Small intestine (tissue), 7 donors: ENCODE measurements at regions not wholly inside any gene's neighbourhood (a gene's known extent, or its start where the extent isn't known, plus 50 kb on each side); places are given as distances from the start of the nearest gene placed in this dataset.
"Not testable (repeated sequence)": the region's sequence is repeated elsewhere in the genome, so short reads cannot be mapped to it uniquely, and the experiment has no call there.

Experiments used
- DNase-seq, 2 donors: peaks; one replicate each; pipeline versions ENCODE4 v3.0.0 to v3.0.0-alpha.2; 2013
- FAIRE-seq: peaks from 2 replicates; lab custom pipeline; 2012; peaks lifted over from hg19 to GRCh38; lab: Jason Lieb, UNC
- H3K27ac ChIP-seq, 3 donors: one replicate each; pipeline ENCODE4 v1.5.1; 2013; ENCODE audit warnings: low read length in 2 of 3, mild to moderate bottlenecking in 2 of 3, control low read depth in 1 of 3, inconsistent platforms in 1 of 3, low read depth in 1 of 3, moderate library complexity in 1 of 3
- H3K27me3 ChIP-seq, 3 donors: one replicate each; pipeline ENCODE4 v1.6.1; 2013; ENCODE audit warnings: low read length in 3 of 3, inconsistent platforms in 1 of 3; ENCODE audit not compliant: control insufficient read depth in 3 of 3, insufficient read depth in 3 of 3
- H3K36me3 ChIP-seq, 3 donors: one replicate each; pipeline ENCODE4 v1.6.1; 2013; ENCODE audit warnings: low read length in 3 of 3, inconsistent platforms in 1 of 3, low read depth in 1 of 3, mild to moderate bottlenecking in 1 of 3, moderate library complexity in 1 of 3; ENCODE audit not compliant: control insufficient read depth in 3 of 3, insufficient read depth in 2 of 3
- H3K4me1 ChIP-seq, 3 donors: one replicate each; pipeline ENCODE4 v1.6.1; 2013; ENCODE audit warnings: low read length in 2 of 3, inconsistent platforms in 1 of 3, low read depth in 1 of 3, mild to moderate bottlenecking in 1 of 3, moderate library complexity in 1 of 3; ENCODE audit not compliant: control insufficient read depth in 3 of 3, insufficient read depth in 2 of 3
- H3K4me3 ChIP-seq, 3 donors: one replicate each; pipeline ENCODE4 v1.5.1; 2013; ENCODE audit warnings: low read length in 3 of 3, control low read depth in 1 of 3, inconsistent platforms in 1 of 3, low read depth in 1 of 3, mild to moderate bottlenecking in 1 of 3, moderate library complexity in 1 of 3
- H3K9me3 ChIP-seq, 2 donors: one replicate each; pipeline ENCODE4 v1.6.1; 2013; ENCODE audit warnings: low read depth in 1 of 2, low read length in 1 of 2; ENCODE audit not compliant: control insufficient read depth in 2 of 2, insufficient read depth in 1 of 2
- WGBS, 3 donors: extraction: QIAGEN DNeasy Blood & Tissue Kit; methylation state at CpG; one replicate each; pipeline ENCODE4 v1.1.7; 2013; 5-methylcytosine and 5-hydroxymethylcytosine counted together
- donor health status: healthy with polysubstance abuse.
- donor health status: control.
- donor health status: control.
- donor health status: Bipolar disorder and iron deficiency.
- donor health status: healthy.

DNA sequence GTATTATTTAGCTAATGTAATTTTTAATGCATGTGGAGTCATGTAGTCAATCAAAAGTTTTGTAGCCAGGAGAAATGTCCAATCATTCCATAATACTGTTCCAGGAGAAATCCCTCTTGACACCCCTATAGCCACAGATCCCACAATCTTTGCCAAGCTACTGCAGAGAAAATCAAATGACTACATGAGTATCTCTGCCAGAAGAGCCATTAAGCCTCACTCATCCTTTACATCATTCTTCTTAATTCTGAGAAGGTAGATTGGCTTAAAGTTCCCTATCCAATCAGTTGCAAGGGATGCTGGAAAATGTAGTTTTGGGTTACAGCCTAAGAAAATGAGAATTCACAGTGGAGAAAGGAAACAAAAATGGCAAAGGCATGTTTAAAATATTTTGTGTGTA is 502.1 kb downstream of the ZBBX start:
- Histone ChIP-seq H3K27me3 (no peaks in the 10 kb centered on the region), H3K36me3 (no peaks in the 10 kb centered on the region), H3K4me1 (no peaks in the 10 kb centered on the region), H3K9me3 (peaks cover 0 to 4% of the 10 kb centered on the region in 2 donors), H3K4me3 (no peak overlapping the region), H3K27ac (no peak overlapping the region)
- FAIRE-seq (no peak), DNase-seq (no peak)

DNA sequence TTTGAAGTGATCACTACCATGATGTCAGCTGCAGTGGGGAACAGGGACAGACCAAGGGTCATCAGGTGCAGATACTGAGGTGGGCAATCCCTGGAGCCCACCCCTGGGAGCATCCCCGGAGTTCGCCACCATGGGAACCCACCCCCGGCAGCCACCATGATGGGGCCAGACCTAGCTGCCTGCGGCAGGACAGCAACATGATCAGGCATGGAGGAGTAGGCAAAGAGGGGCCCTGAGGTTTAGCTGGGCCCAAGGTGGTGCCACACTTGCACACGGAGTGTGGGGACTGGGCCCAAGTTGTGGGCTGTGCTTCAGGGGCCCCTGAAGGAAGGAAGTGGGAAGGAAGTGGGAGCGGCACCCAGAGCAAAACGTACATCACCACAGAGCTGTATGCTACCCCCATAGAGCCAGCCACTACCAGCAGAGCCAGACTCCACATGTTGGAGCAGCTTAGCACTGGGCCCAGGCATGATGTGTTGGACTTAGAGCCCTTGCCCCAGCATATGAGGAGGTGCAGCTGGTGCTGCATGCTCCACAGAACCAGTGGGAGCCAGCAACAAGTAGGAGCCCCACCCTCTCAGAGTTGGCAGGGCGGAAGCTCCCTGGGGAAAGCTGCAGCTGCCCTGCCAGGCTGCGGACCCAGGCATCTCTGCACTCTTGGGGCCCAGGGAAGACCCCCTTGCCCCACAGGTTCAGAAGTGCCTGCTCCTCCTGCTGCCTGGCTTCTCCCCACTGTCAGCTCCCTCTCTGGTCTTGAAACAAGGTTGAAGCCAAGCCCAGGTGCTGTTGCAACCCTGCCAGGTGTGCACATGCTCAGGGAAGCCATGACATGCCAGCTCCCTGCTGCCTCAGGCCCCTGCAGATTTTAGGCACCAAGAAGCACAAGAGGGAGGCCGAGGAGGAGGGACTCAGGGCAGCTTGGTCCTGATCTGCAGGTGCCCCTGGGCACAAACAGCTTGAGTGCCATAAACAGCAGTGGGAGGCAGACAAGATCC is 515.3 kb downstream of the ZBBX start:
- Histone ChIP-seq H3K27me3 (no peaks in the 10 kb centered on the region), H3K36me3 (no peaks in the 10 kb centered on the region), H3K4me3 (no peak overlapping the region), H3K9me3 (peaks cover 2 to 20% of the 10 kb centered on the region in 2 donors), H3K4me1 (no peaks in the 10 kb centered on the region), H3K27ac (no peak overlapping the region)
- WGBS, 3 donors: 81 to 85% (median 84%) methylated on average over 10 of the region's 10 CpGs
- no peak for DNase-seq
- no peak for FAIRE-seq

DNA sequence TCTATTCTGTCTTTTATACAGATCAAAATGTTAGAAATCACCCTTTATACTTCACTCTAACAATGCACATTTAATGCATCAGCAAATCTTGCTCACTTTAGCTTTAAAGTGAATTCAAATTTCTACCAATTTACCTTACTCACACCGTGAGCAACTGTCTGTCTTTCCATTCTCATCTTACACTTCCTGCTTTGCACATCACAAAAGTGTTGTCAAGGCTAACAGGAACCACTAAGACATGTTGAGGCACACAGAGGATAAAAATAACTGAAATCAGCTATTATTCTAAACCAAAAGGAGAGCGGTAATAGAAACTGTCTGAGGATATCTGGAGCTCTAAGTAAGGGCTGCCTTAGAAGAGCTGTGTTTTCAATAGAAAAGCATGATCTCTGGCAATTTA is 519.9 kb downstream of the ZBBX start:
- FAIRE-seq (no peak), DNase-seq (no peak)
- 71 to 78% (median 71%) methylated on average over 2 of the region's 2 CpGs for WGBS, 3 donors
- H3K4me3 ChIP-seq: no peak overlapping the region
- H3K9me3 ChIP-seq: peaks cover 2 to 10% of the 10 kb centered on the region in 2 donors
- H3K4me1 ChIP-seq: no peaks in the 10 kb centered on the region
- no peaks in the 10 kb centered on the region for H3K27me3 ChIP-seq
- H3K27ac ChIP-seq: no peak overlapping the region
- no peaks in the 10 kb centered on the region for H3K36me3 ChIP-seq

DNA sequence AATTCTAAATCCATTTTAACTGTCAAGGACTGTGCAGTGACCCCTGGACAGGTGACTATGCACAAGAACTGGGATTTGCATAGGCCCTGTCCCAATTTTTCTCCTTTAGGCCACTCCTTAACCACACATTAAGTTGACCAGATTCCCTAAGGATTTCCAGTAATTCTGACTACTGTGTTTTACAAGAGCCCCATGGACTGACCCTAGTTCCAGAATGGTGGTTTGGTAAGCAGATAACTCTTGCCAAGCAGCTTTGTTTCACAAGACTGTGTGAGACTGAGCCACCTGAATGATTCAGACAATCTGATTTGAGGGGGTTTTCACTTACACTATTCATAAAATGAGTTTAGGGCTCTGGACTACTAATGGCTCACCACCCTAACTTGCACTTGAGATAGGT is 535.8 kb downstream of the ZBBX start:
- no peak for DNase-seq
- Histone ChIP-seq H3K4me3 (no peak overlapping the region), H3K27me3 (no peaks in the 10 kb centered on the region), H3K27ac (no peak overlapping the region), H3K9me3 (peaks cover 0 to 3% of the 10 kb centered on the region in 2 donors), H3K4me1 (no peaks in the 10 kb centered on the region), H3K36me3 (no peaks in the 10 kb centered on the region)
- no peak for FAIRE-seq

DNA sequence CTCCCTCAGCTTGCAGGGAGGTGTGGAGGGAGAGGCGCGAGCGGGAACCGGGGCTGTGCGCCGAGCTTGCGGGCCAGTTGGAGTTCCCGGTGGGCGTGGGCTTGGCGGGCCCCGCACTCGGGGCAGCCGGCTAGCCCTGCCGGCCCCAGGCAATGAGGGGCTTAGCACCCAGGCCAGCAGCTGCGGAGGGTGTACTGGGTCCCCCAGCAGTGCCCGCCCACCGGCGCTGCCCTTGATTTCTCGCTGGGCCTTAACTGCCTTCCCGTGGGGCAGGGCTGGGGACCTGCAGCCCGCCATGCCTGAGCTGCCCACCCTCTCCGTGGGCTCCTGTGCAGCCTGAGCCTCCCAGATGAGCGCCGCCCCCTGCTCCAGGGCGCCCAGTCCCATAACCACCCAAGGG is 537.3 kb downstream of the ZBBX start:
- not testable (repeated sequence) for FAIRE-seq, H3K4me3 ChIP-seq, H3K9me3 ChIP-seq, H3K27me3 ChIP-seq, H3K36me3 ChIP-seq, H3K27ac ChIP-seq, DNase-seq, H3K4me1 ChIP-seq
- 92 to 95% (median 95%) methylated on average over 19 to 25 of the region's 25 CpGs for WGBS, 3 donors

DNA sequence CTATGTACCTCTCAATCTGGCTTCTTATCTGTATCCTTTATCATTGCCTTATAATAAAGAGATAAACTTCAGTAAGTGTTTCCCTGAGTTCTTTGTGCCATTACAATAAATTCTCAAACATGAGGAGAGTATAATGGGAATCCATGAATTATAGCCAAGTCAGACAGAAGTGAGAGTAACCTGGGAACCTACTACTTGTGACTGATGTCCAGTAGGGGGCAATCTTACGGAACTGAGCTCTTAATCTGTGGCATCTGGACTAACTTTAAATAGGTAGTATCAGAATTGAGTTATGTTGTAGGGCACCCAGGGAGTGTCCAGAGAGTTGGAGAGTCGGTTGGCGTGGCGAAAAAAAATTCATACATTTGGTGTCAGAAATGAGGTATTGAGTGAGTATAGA is 542.6 kb downstream of the ZBBX start:
- no peaks in the 10 kb centered on the region for H3K4me1 ChIP-seq
- 57 to 63% (median 62%) methylated on average over 4 of the region's 4 CpGs for WGBS, 3 donors

DNA sequence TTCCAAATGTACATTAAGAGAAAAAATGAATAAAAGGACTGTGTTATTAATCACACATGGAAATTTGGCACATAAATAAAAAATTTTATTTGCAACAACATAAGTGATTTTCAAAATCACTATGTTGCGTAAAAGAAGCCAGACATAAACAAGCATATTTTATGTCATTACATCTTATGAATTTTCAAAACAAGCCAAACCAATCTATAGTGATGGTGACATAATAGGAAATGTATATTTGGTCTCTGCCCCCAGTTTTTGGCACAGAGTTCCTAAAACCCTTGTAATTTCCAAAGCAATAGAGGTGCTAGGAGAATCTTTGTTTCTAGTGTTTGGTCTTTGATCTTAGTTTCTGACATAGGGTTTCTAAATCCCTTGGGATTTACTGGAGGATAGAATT is 543.3 kb downstream of the ZBBX start:
- no peaks in the 10 kb centered on the region for H3K27me3 ChIP-seq
- no peak for DNase-seq
- 56 to 93% (median 85%) methylated on average over 1 of the region's 1 CpG for WGBS, 3 donors
- no peaks in the 10 kb centered on the region for H3K9me3 ChIP-seq
- no peaks in the 10 kb centered on the region for H3K36me3 ChIP-seq
- no peak overlapping the region for H3K4me3 ChIP-seq
- no peak for FAIRE-seq
- H3K27ac ChIP-seq: no peak overlapping the region
- H3K4me1 ChIP-seq: no peaks in the 10 kb centered on the region

More for the DNA sequence above, 542.6 kb downstream of the ZBBX start:
- H3K27ac ChIP-seq: no peak overlapping the region
- FAIRE-seq (no peak), DNase-seq (peak; percentile 28 to 37)
- no peaks in the 10 kb centered on the region for H3K27me3 ChIP-seq
- no peaks in the 10 kb centered on the region for H3K9me3 ChIP-seq
- no peaks in the 10 kb centered on the region for H3K36me3 ChIP-seq
- no peak overlapping the region for H3K4me3 ChIP-seq

DNA sequence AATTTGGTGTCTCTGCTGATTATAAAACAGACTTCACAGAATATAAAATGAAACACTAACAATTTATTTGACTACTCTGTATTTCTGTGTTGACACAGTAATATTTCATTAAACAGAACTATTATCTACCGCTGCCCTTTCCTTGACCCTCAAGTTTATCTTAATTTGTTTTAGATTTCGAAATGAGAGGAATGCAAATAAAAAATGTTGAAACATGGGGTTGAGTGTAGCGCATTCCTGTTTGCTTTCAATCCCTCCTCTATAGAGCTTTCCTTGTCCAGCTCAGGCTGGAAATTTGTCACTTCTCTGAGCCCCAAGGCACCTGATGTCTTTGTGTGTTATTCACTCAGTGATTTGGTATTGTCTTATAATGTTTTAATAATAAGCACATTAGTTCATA is 550.2 kb downstream of the ZBBX start:
- H3K27me3 ChIP-seq: no peaks in the 10 kb centered on the region
- WGBS, 3 donors: 21 to 53% (median 27%) methylated on average over 3 of the region's 3 CpGs
- H3K4me3 ChIP-seq: no peak overlapping the region
- no peaks in the 10 kb centered on the region for H3K4me1 ChIP-seq
- FAIRE-seq: no peak
- DNase-seq: peak; percentile 20 to 67
- peaks cover 0 to 3% of the 10 kb centered on the region in 2 donors for H3K9me3 ChIP-seq
- no peaks in the 10 kb centered on the region for H3K36me3 ChIP-seq
- no peak overlapping the region for H3K27ac ChIP-seq

DNA sequence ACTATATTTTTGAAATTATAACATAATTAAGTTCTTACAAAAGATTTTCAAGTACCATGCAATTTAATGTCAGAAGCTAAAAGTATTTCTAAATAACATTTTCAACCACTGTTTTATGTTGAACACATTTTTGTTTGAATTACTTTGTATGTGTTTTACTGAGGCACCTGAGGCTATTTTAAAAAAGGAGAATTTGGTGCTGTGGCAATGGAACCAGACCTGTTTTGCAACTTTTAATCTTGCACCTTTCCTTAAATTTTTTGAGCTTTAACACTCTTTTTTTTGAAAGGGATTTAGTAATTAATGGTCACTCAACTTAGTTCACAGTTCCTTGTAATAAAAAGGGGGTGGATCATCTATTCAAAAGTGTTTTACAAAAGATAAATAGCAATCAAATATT is 561.6 kb downstream of the ZBBX start:
- no peak overlapping the region for H3K4me3 ChIP-seq
- H3K27ac ChIP-seq: no peak overlapping the region
- FAIRE-seq (no peak), DNase-seq (no peak)
- no peaks in the 10 kb centered on the region for H3K36me3 ChIP-seq
- no peaks in the 10 kb centered on the region for H3K27me3 ChIP-seq
- no peaks in the 10 kb centered on the region for H3K4me1 ChIP-seq
- H3K9me3 ChIP-seq: no peaks in the 10 kb centered on the region
